ENCODE measurements at regions not wholly inside any gene's neighbourhood (a gene's known extent, or its start where the extent isn't known, plus 50 kb on each side); places are given as distances from the start of the nearest gene placed in this dataset.

- no peak overlapping the region for H3K27ac ChIP-seq (ENCODE audit: low read depth)
- no peaks in the 10 kb centered on the region for H3K27me3 ChIP-seq (ENCODE audit: insufficient read depth)
- DNase-seq (ENCODE audit: low spot score): no peak
- Mint-ChIP-seq H3K27me3 (ENCODE audit: insufficient read depth, low read depth, poor library complexity) (no peaks in the 10 kb centered on the region), H3K36me3 (ENCODE audit: low read depth) (no peaks in the 10 kb centered on the region), H3K4me1 (peaks cover 33% of the 10 kb centered on the region), H3K4me3 (no peak overlapping the region), H3K27ac (no peak overlapping the region), H3K9me3 (no peaks in the 10 kb centered on the region)
- TF ChIP-seq NANOG (IDR thresholded peaks at IDR 0.05; ENCODE audit: borderline replicate concordance) (no peak), ZNF462 (CRISPR knock-in tag; IDR thresholded peaks at IDR 0.05) (no peak), EZH2 (IDR thresholded peaks at IDR 0.05; ENCODE audit: low read depth, unreplicated experiment) (no peak), POLR2AphosphoS5 (IDR thresholded peaks at IDR 0.05; ENCODE audit: low read depth) (no peak)
- no peaks in the 10 kb centered on the region for H3K36me3 ChIP-seq (ENCODE audit: insufficient read depth)
- no peak overlapping the region for H3K4me2 ChIP-seq
- H4K20me1 ChIP-seq (replicated peaks; ENCODE audit: insufficient read depth): no peaks in the 10 kb centered on the region
- no peak overlapping the region for H3K4me3 ChIP-seq
- H3K9me2 ChIP-seq (ENCODE audit: insufficient read depth): no peaks in the 10 kb centered on the region
- H3F3A ChIP-seq (replicated peaks; ENCODE audit: low read depth): no peaks in the 10 kb centered on the region
- H2AFZ ChIP-seq: no peak overlapping the region
- no peaks in the 10 kb centered on the region for H3K79me2 ChIP-seq (replicated peaks; ENCODE audit: insufficient read depth)
- ATAC-seq: no peak
- H3K4me1 ChIP-seq (ENCODE audit: insufficient read depth): peaks cover 39% of the 10 kb centered on the region
Measured at GRCh38 chr14:83893447-83893846, 1636.5 kb upstream of the FLRT2 start.

- Histone ChIP-seq H3K4me3 (0 out of 2 replicates have a peak overlapping the region, but pooled peaks have one; percentile 1), H2AFZ (no peak overlapping the region), H3K27me3 (ENCODE audit: insufficient read depth) (no peaks in the 10 kb centered on the region), H3K4me2 (peak overlapping the region; percentile 57), H3K4me1 (ENCODE audit: insufficient read depth) (peaks cover 39% of the 10 kb centered on the region), H3K9me2 (ENCODE audit: insufficient read depth) (no peaks in the 10 kb centered on the region), H3F3A (replicated peaks; ENCODE audit: low read depth) (no peaks in the 10 kb centered on the region), H3K36me3 (ENCODE audit: insufficient read depth) (no peaks in the 10 kb centered on the region), H3K27ac (ENCODE audit: low read depth) (peak overlapping the region; percentile 81), H4K20me1 (replicated peaks; ENCODE audit: insufficient read depth) (no peaks in the 10 kb centered on the region), H3K79me2 (replicated peaks; ENCODE audit: insufficient read depth) (no peaks in the 10 kb centered on the region)
- Mint-ChIP-seq H3K9me3 (no peaks in the 10 kb centered on the region), H3K4me3 (peak overlapping the region; percentile 19; the same call in 1 of the 3 replicates), H3K36me3 (ENCODE audit: low read depth) (no peaks in the 10 kb centered on the region), H3K27ac (peak overlapping the region; percentile 80), H3K4me1 (peaks cover 33% of the 10 kb centered on the region), H3K27me3 (ENCODE audit: insufficient read depth, low read depth, poor library complexity) (no peaks in the 10 kb centered on the region)
- TF ChIP-seq JUNB (IDR thresholded peaks at IDR 0.05; ENCODE audit: unreplicated experiment) (no peak), ZNF462 (CRISPR knock-in tag; IDR thresholded peaks at IDR 0.05) (peak; percentile 97), POLR2AphosphoS5 (IDR thresholded peaks at IDR 0.05; ENCODE audit: low read depth) (no peak), NANOG (IDR thresholded peaks at IDR 0.05; ENCODE audit: borderline replicate concordance) (peak; percentile 61; the same call in 1 of the 2 replicates)
- DNase-seq (ENCODE audit: low spot score) (peak; percentile 41), ATAC-seq (peak; percentile 83)
Measured at GRCh38 chr14:83894568-83894967, 1635.4 kb upstream of the FLRT2 start.

All from GM23338 (cell line).